ENCODE measurements at regions not wholly inside any gene's neighbourhood (a gene's known extent, or its start where the extent isn't known, plus 50 kb on each side); places are given as distances from the start of the nearest gene placed in this dataset.

GRCh38 chr13:54927538-54927937 lies 1898.9 kb downstream of the OLFM4 start:
- DNase-seq (ENCODE audit: low spot score), result no peak
- no peak for TF ChIP-seq MYBL2 (CRISPR knock-in tag; IDR thresholded peaks at IDR 0.05)
- TF ChIP-seq SMAD4 (CRISPR knock-in tag; IDR thresholded peaks at IDR 0.05), result no peak
- no peak for TF ChIP-seq ZNF219 (CRISPR knock-in tag; IDR thresholded peaks at IDR 0.05; ENCODE audit: borderline replicate concordance)
- TF ChIP-seq USF2 (CRISPR knock-in tag; IDR thresholded peaks at IDR 0.05), result no peak
- no peak for TF ChIP-seq CREM (CRISPR knock-in tag; IDR thresholded peaks at IDR 0.05)
- no peak for TF ChIP-seq ATF6 (CRISPR knock-in tag; IDR thresholded peaks at IDR 0.05)
- no peak for TF ChIP-seq ZNF317 (CRISPR knock-in tag; IDR thresholded peaks at IDR 0.05; ENCODE audit: borderline replicate concordance, low read depth)
- TF ChIP-seq JAZF1 (CRISPR knock-in tag; IDR thresholded peaks at IDR 0.05), result no peak
- ATAC-seq, result no peak
- Mint-ChIP-seq H3K4me1 (no peaks in the 10 kb centered on the region), H3K27me3 (ENCODE audit: low read depth) (no peaks in the 10 kb centered on the region), H3K4me3 (no peak overlapping the region), H3K9me3 (peaks cover 38% of the 10 kb centered on the region), H3K27ac (no peak overlapping the region), H3K36me3 (peaks cover 21% of the 10 kb centered on the region)
- CTCF ChIA-PET, result no interaction called here
- POLR2A ChIA-PET, result no interaction called here

GRCh38 chr13:54928071-54928470 lies 1899.5 kb downstream of the OLFM4 start:
- CTCF ChIA-PET, result no interaction called here

GRCh38 chr13:54934121-54934520 lies 1905.5 kb downstream of the OLFM4 start:
- no peak overlapping the region for H3K4me3 Mint-ChIP-seq
- H3K27me3 Mint-ChIP-seq (ENCODE audit: low read depth), result no peaks in the 10 kb centered on the region
- no peak overlapping the region for H3K27ac Mint-ChIP-seq
- POLR2A ChIA-PET, result no interaction called here
- ATAC-seq, result peak; percentile 71; the same call in 1 of the 2 replicates
- DNase-seq (ENCODE audit: low spot score), result no peak
- peaks cover 14% of the 10 kb centered on the region for H3K36me3 Mint-ChIP-seq
- no peak for TF ChIP-seq CREB1 (CRISPR knock-in tag; IDR thresholded peaks at IDR 0.05)
- TF ChIP-seq RELA (CRISPR knock-in tag; IDR thresholded peaks at IDR 0.05; ENCODE audit: borderline replicate concordance), result no peak
- TF ChIP-seq ATF1 (CRISPR knock-in tag; IDR thresholded peaks at IDR 0.05), result no peak
- TF ChIP-seq ZNF281 (CRISPR knock-in tag; IDR thresholded peaks at IDR 0.05), result no peak
- no peak for TF ChIP-seq FOXJ3 (CRISPR knock-in tag; IDR thresholded peaks at IDR 0.05; ENCODE audit: borderline replicate concordance)
- no peak for TF ChIP-seq ARID4B (CRISPR knock-in tag; IDR thresholded peaks at IDR 0.05; ENCODE audit: borderline replicate concordance)
- no peak for TF ChIP-seq HMGA2 (CRISPR knock-in tag; IDR thresholded peaks at IDR 0.05)
- peaks cover 19% of the 10 kb centered on the region for H3K4me1 Mint-ChIP-seq
- H3K9me3 Mint-ChIP-seq, result peaks cover 28% of the 10 kb centered on the region
- CTCF ChIA-PET, result no interaction called here

More at GRCh38 chr13:54928071-54928470, 1899.5 kb downstream of the OLFM4 start:
- peaks cover 16% of the 10 kb centered on the region for H3K36me3 Mint-ChIP-seq
- no peaks in the 10 kb centered on the region for H3K4me1 Mint-ChIP-seq
- H3K4me3 Mint-ChIP-seq, result no peak overlapping the region
- no peak for TF ChIP-seq MYBL2 (CRISPR knock-in tag; IDR thresholded peaks at IDR 0.05)
- no peak for TF ChIP-seq JAZF1 (CRISPR knock-in tag; IDR thresholded peaks at IDR 0.05)
- POLR2A ChIA-PET, result no interaction called here
- no peak overlapping the region for H3K27ac Mint-ChIP-seq
- DNase-seq (ENCODE audit: low spot score), result no peak
- no peak for ATAC-seq
- peaks cover 32% of the 10 kb centered on the region for H3K9me3 Mint-ChIP-seq
- H3K27me3 Mint-ChIP-seq (ENCODE audit: low read depth), result no peaks in the 10 kb centered on the region
